ENCODE measurements at regions not wholly inside any gene's neighbourhood (a gene's known extent, or its start where the extent isn't known, plus 50 kb on each side); places are given as distances from the start of the nearest gene placed in this dataset.

- DNase-seq: no peak
These were observed 125.6 kb upstream of the PRPS1L1 start for GRCh38 chr7:18153183-18153748.

GRCh38 chr7:18154726-18155125, 127.1 kb upstream of the PRPS1L1 start:
- DNase-seq: no peak

GRCh38 chr7:18157233-18157632, 129.6 kb upstream of the PRPS1L1 start:
- DNase-seq: no peak

- DNase-seq: no peak
These were observed 135.0 kb upstream of the PRPS1L1 start for GRCh38 chr7:18162657-18163056.

- no peak for DNase-seq
These were observed 135.4 kb upstream of the PRPS1L1 start for GRCh38 chr7:18163091-18163490.

- no peak for DNase-seq
These were observed 137.5 kb upstream of the PRPS1L1 start for GRCh38 chr7:18165166-18165565.

- no peak for DNase-seq
These were observed 138.4 kb upstream of the PRPS1L1 start for GRCh38 chr7:18166002-18166401.

GRCh38 chr7:18167815-18168214, 140.2 kb upstream of the PRPS1L1 start:
- DNase-seq: no peak

GRCh38 chr7:18174996-18175395, 147.3 kb upstream of the PRPS1L1 start:
- no peak for DNase-seq

GRCh38 chr7:18175801-18176450, 148.3 kb upstream of the PRPS1L1 start:
- no peak for DNase-seq

GRCh38 chr7:18177129-18177814, 149.6 kb upstream of the PRPS1L1 start:
- no peak for DNase-seq

GRCh38 chr7:18177815-18178660, 150.4 kb upstream of the PRPS1L1 start:
- DNase-seq: peak; percentile 43

GRCh38 chr7:18179093-18179492, 151.4 kb upstream of the PRPS1L1 start:
- peak; percentile 15 for DNase-seq

GRCh38 chr7:18180685-18181084, 153.0 kb upstream of the PRPS1L1 start:
- DNase-seq: no peak

- DNase-seq: no peak
These were observed 162.0 kb upstream of the PRPS1L1 start for GRCh38 chr7:18189500-18190126.

GRCh38 chr7:18191341-18191740, 163.7 kb upstream of the PRPS1L1 start:
- no peak for DNase-seq

- DNase-seq: no peak
These were observed 164.4 kb upstream of the PRPS1L1 start for GRCh38 chr7:18191862-18192625.

- no peak for DNase-seq
These were observed 167.0 kb upstream of the PRPS1L1 start for GRCh38 chr7:18194616-18195015.

- no peak for DNase-seq
These were observed 169.0 kb upstream of the PRPS1L1 start for GRCh38 chr7:18196638-18197037.

GRCh38 chr7:18198868-18199267, 171.2 kb upstream of the PRPS1L1 start:
- DNase-seq: no peak

- no peak for DNase-seq
These were observed 172.6 kb upstream of the PRPS1L1 start for GRCh38 chr7:18200266-18200665.

GRCh38 chr7:18200855-18201254, 173.2 kb upstream of the PRPS1L1 start:
- no peak for DNase-seq
